OCI-LY3 (cell line): ENCODE measurements at regions not wholly inside any gene's neighbourhood (a gene's known extent, or its start where the extent isn't known, plus 50 kb on each side); places are given as distances from the start of the nearest gene placed in this dataset.

Experiments used
- H2AFZ ChIP-seq: fragments of 200-600, 300-600 bp; shearing (Covaris generic); 2 replicates; pipeline ENCODE4 v1.6.0; 2014; ENCODE audit warnings: antibody characterized with exemption, low read depth, low read length
- H3K27ac ChIP-seq: fragments of 200-600, 300-600 bp; sonication (generic); 2 replicates; pipeline ENCODE4 v1.5.1; 2014; ENCODE audit warnings: mild to moderate bottlenecking, low read length, moderate library complexity, mixed read lengths
- H3K27me3 ChIP-seq: fragments of 200-600, 300-600 bp; sonication (generic); 2 replicates; pipeline ENCODE4 v1.6.1; 2014; ENCODE audit warnings: low read depth, low read length, mixed read lengths
- H3K36me3 ChIP-seq: fragments of 200-600, 300-600 bp; sonication (generic); replicated peaks from 2 replicates; pipeline ENCODE3; 2014; ENCODE audit warnings: low read depth, low read length, mixed read lengths
- H3K4me1 ChIP-seq: fragments of 300-600, 200-600 bp; sonication (generic); 2 replicates; pipeline ENCODE4 v1.6.1; 2014; ENCODE audit warnings: low read length, mixed read lengths
- H3K4me2 ChIP-seq: fragments of 200-600, 300-600 bp; sonication (generic); 2 replicates; pipeline ENCODE4 v1.6.1; 2014; ENCODE audit warnings: low read length, mixed read lengths
- H3K4me3 ChIP-seq: fragments of 300-600, 200-600 bp; sonication (generic); 2 replicates; pipeline ENCODE4 v1.5.1; 2014; ENCODE audit warnings: antibody characterized with exemption, mild to moderate bottlenecking, low read length, moderate library complexity
- H3K79me2 ChIP-seq: fragments of 300-600, 200-600 bp; shearing (Covaris generic); 2 replicates; pipeline ENCODE4 v1.6.1; 2014; ENCODE audit warnings: mild to moderate bottlenecking, low read length, mixed read lengths
- H3K9ac ChIP-seq: fragments of 300-600, 200-600 bp; shearing (Covaris generic); 2 replicates; pipeline ENCODE4 v1.6.0; 2014; ENCODE audit warnings: mild to moderate bottlenecking, low read length, moderate library complexity
- H3K9me3 ChIP-seq: fragments of 200-600, 300-600 bp; shearing (Covaris generic); 2 replicates; pipeline ENCODE4 v1.6.1; 2014; ENCODE audit warnings: low read length, mixed read lengths; ENCODE audit not compliant: insufficient read depth
- H4K20me1 ChIP-seq: fragments of 200-600, 300-600 bp; sonication (generic); 2 replicates; pipeline ENCODE4 v1.6.1; 2016; ENCODE audit warnings: low read length, mixed read lengths; ENCODE audit not compliant: insufficient read depth
- EZH2phosphoT487 ChIP-seq: fragments of 200-600 bp; shearing (Covaris generic); IDR thresholded peaks from 2 replicates; pipeline ENCODE4 v1.6.1; 2018; ENCODE audit warnings: antibody characterized with exemption, mixed run types, low read depth
- TF ChIP-seq, protein P1 (sequence below): fragments of 200-600, 300-600 bp; sonication (generic); IDR thresholded peaks from 2 replicates; pipeline ENCODE4 v1.5.1; 2014; ENCODE audit warnings: antibody characterized with exemption, low read length, low read depth

DNA sequence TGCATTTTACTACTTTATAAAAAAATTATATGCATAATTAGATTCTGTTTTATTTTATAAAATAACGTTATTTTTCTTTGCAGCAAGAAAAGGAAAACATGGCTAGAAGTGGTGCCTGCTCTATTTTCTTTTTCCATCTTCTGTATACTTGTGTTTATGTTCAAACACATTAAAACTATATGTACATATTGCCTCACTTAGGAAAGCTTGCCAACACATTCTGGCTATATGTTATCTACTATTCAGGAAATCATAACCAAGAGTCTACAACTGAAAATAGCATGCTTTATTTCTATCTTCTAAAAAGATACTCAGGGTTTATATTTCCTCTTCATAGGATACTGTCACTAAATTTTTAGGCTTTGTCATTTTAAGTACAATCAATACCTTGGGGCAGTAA, 90.2 kb upstream of the KCNMB2 start:
- no peak overlapping the region for H3K4me3 ChIP-seq
- H3K27ac ChIP-seq: no peak overlapping the region
- no peak overlapping the region for H3K4me2 ChIP-seq
- no peak for TF ChIP-seq EZH2phosphoT487
- TF ChIP-seq, protein P1, sequence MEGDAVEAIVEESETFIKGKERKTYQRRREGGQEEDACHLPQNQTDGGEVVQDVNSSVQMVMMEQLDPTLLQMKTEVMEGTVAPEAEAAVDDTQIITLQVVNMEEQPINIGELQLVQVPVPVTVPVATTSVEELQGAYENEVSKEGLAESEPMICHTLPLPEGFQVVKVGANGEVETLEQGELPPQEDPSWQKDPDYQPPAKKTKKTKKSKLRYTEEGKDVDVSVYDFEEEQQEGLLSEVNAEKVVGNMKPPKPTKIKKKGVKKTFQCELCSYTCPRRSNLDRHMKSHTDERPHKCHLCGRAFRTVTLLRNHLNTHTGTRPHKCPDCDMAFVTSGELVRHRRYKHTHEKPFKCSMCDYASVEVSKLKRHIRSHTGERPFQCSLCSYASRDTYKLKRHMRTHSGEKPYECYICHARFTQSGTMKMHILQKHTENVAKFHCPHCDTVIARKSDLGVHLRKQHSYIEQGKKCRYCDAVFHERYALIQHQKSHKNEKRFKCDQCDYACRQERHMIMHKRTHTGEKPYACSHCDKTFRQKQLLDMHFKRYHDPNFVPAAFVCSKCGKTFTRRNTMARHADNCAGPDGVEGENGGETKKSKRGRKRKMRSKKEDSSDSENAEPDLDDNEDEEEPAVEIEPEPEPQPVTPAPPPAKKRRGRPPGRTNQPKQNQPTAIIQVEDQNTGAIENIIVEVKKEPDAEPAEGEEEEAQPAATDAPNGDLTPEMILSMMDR: no peak
- no peaks in the 10 kb centered on the region for H3K4me1 ChIP-seq
- H3K79me2 ChIP-seq: no peaks in the 10 kb centered on the region
- no peaks in the 10 kb centered on the region for H3K36me3 ChIP-seq
- H3K9ac ChIP-seq: no peak overlapping the region
- H3K27me3 ChIP-seq: no peaks in the 10 kb centered on the region
- no peaks in the 10 kb centered on the region for H3K9me3 ChIP-seq
- H4K20me1 ChIP-seq: no peaks in the 10 kb centered on the region
- no peak overlapping the region for H2AFZ ChIP-seq

- Histone ChIP-seq H4K20me1 (no peaks in the 10 kb centered on the region), H2AFZ (no peak overlapping the region), H3K4me1 (no peaks in the 10 kb centered on the region), H3K9me3 (no peaks in the 10 kb centered on the region), H3K27me3 (no peaks in the 10 kb centered on the region), H3K27ac (no peak overlapping the region), H3K4me2 (no peak overlapping the region), H3K79me2 (no peaks in the 10 kb centered on the region), H3K9ac (no peak overlapping the region), H3K4me3 (no peak overlapping the region), H3K36me3 (no peaks in the 10 kb centered on the region)
- TF ChIP-seq EZH2phosphoT487: no peak
- TF ChIP-seq, protein P1: no peak
These were observed 85.8 kb upstream of the KCNMB2 start for GRCh38 chr3:178450476-178450875.

DNA sequence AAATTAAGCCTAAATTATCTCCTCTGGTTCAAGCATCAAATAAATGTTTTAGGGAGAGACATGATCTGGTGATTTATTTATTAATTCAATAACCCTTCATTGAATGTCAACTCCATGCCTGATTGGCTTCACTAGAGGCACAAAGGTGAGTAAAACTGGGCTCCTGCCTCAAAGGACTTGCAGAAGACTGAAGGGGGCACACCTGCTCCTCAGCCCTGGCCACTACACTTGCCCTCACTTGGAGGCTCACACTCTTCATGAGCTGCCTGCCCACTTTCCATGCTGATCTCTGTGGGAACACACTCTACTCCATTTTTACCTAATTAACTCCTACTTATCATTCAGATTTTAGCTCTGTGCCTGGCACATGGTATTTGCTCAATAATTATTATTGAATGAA, 84.4 kb upstream of the KCNMB2 start:
- Histone ChIP-seq H3K4me3 (no peak overlapping the region), H3K9me3 (no peaks in the 10 kb centered on the region), H3K4me1 (no peaks in the 10 kb centered on the region), H3K79me2 (no peaks in the 10 kb centered on the region), H2AFZ (no peak overlapping the region), H3K4me2 (no peak overlapping the region), H3K27ac (no peak overlapping the region), H3K27me3 (peaks cover 3% of the 10 kb centered on the region; the same call in 1 of the 2 replicates), H4K20me1 (no peaks in the 10 kb centered on the region), H3K36me3 (no peaks in the 10 kb centered on the region), H3K9ac (no peak overlapping the region)
- TF ChIP-seq, protein P1: no peak
- no peak for TF ChIP-seq EZH2phosphoT487

DNA sequence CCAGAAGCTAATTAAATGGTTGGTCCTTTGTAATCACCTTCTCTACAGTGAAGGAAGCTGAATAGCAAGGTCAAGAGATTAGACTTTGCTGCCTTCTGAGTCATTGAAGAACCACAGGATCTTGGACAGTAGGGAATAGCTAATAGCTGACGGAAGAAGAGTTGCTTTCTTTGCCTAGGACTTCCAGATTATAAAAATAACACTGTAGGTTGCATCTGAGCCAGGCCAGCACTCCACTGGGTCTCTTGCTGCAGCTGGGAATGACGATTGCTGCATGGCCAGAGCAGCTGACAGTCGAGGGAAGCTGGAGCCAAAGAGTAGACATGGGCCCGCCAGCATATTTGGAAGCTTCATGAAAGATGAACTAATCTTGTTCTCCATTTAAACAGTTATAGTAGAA, 81.5 kb upstream of the KCNMB2 start:
- TF ChIP-seq, protein P1: no peak
- no peak for TF ChIP-seq EZH2phosphoT487
- no peak overlapping the region for H3K9ac ChIP-seq

More for the DNA sequence above, 81.5 kb upstream of the KCNMB2 start:
- Histone ChIP-seq H3K27ac (no peak overlapping the region), H3K9me3 (no peaks in the 10 kb centered on the region), H3K27me3 (peaks cover 3% of the 10 kb centered on the region; the same call in 1 of the 2 replicates), H3K79me2 (no peaks in the 10 kb centered on the region), H3K4me3 (no peak overlapping the region), H3K4me1 (no peaks in the 10 kb centered on the region), H2AFZ (no peak overlapping the region), H4K20me1 (no peaks in the 10 kb centered on the region), H3K36me3 (no peaks in the 10 kb centered on the region), H3K4me2 (no peak overlapping the region)
